Tibial nerve (tissue), 4 donors: ENCODE measurements at regions not wholly inside any gene's neighbourhood (a gene's known extent, or its start where the extent isn't known, plus 50 kb on each side); places are given as distances from the start of the nearest gene placed in this dataset.
"Not testable (repeated sequence)": the region's sequence is repeated elsewhere in the genome, so short reads cannot be mapped to it uniquely, and the experiment has no call there.

Experiments
- DNase-seq, 2 donors: peaks; one replicate each; pipeline ENCODE4 v3.0.0-alpha.2; 2019; ENCODE audit warnings: low spot score in 2 of 2
- H3K27ac ChIP-seq, 4 donors: fragments of 200-600 bp; sonication (generic) in 3 of 4; one replicate each; pipeline ENCODE4 v1.5.1; 2017 to 2019; ENCODE audit warnings: mild to moderate bottlenecking in 1 of 4
- H3K27me3 ChIP-seq, 2 donors: fragments of 200-600 bp; sonication (generic) in 1 of 2; one replicate each; pipeline versions ENCODE4 v1.5.1 to v1.6.0; 2017 to 2019
- H3K36me3 ChIP-seq, 3 donors: fragments of 200-600 bp; sonication (generic); one replicate each; pipeline ENCODE4 v1.5.1; 2018 to 2019
- H3K4me1 ChIP-seq, 4 donors: fragments of 200-600 bp; sonication (generic) in 3 of 4; one replicate each; pipeline ENCODE4 v1.5.1; 2017 to 2019
- H3K4me3 ChIP-seq, 4 donors: fragments of 200-600 bp; sonication (generic) in 3 of 4; one replicate each; pipeline ENCODE4 v1.5.1; 2017 to 2019; ENCODE audit warnings: mild to moderate bottlenecking in 1 of 4, moderate library complexity in 1 of 4
- H3K9me3 ChIP-seq, 4 donors: fragments of 200-600 bp; sonication (generic) in 3 of 4; one replicate each; pipeline ENCODE4 v1.5.1; 2017 to 2019
- CTCF ChIP-seq, 5 experiments: fragments of 200-600 bp in 3 of 5; fragments of 450-650 bp in 2 of 5; sonication (generic) in 3 of 5; IDR thresholded peaks; one replicate each; pipeline ENCODE4 v1.5.1; 2016 to 2019; ENCODE audit warnings: antibody characterized with exemption in 5 of 5, mild to moderate bottlenecking in 3 of 5, moderate library complexity in 2 of 5
- EP300 ChIP-seq, 2 donors: sonication (generic); formaldehyde crosslinking; IDR thresholded peaks; one replicate each; pipeline ENCODE4 v1.6.1; 2017; ENCODE audit warnings: antibody characterized with exemption in 2 of 2, mild to moderate bottlenecking in 1 of 2
- POLR2A ChIP-seq, 2 donors: fragments of 450-650 bp; IDR thresholded peaks; one replicate each; pipeline ENCODE4 v1.6.1; 2017; ENCODE audit warnings: antibody characterized with exemption in 2 of 2, mild to moderate bottlenecking in 2 of 2, moderate library complexity in 2 of 2
- WGBS, 2 donors: methylation state at CpG; one replicate each; pipeline ENCODE4 v1.1.5; 2018; 5-methylcytosine and 5-hydroxymethylcytosine counted together

- TF ChIP-seq POLR2A (IDR thresholded peaks at IDR 0.05) (no peak), CTCF (IDR thresholded peaks at IDR 0.05) (no peak), EP300 (IDR thresholded peaks at IDR 0.05) (no peak)
- H3K4me1 ChIP-seq = peaks cover 0 to 8% (median 0%) of the 10 kb centered on the region in 4 donors
- H3K4me3 ChIP-seq = no peak overlapping the region
- peaks cover 0 to 31% (median 7%) of the 10 kb centered on the region in 4 donors for H3K9me3 ChIP-seq
- H3K27me3 ChIP-seq = no peaks in the 10 kb centered on the region
- DNase-seq = no peak
- 50% methylated on average over 1 of the region's 1 CpG for WGBS, 2 donors
- no peaks in the 10 kb centered on the region for H3K36me3 ChIP-seq
- H3K27ac ChIP-seq = no peak overlapping the region
These were observed 258.6 kb downstream of the TLE1 start for GRCh38 chr9:81430727-81431126.

- Histone ChIP-seq H3K36me3 (no peaks in the 10 kb centered on the region), H3K4me3 (no peak overlapping the region), H3K27me3 (no peaks in the 10 kb centered on the region), H3K27ac (no peak overlapping the region), H3K9me3 (peaks cover 0 to 31% (median 7%) of the 10 kb centered on the region in 4 donors), H3K4me1 (peaks cover 0 to 8% (median 0%) of the 10 kb centered on the region in 4 donors)
- WGBS, 2 donors = 93 to 100% methylated on average over 1 of the region's 1 CpG
- no peak for DNase-seq
- no peak for TF ChIP-seq EP300 (IDR thresholded peaks at IDR 0.05)
- no peak for TF ChIP-seq POLR2A (IDR thresholded peaks at IDR 0.05)
- TF ChIP-seq CTCF (IDR thresholded peaks at IDR 0.05) = no peak
These were observed 261.5 kb downstream of the TLE1 start for GRCh38 chr9:81427870-81428269.

GRCh38 chr9:81424431-81424830 is 264.9 kb downstream of the TLE1 start:
- H3K27ac ChIP-seq = no peak overlapping the region
- DNase-seq = no peak
- no peaks in the 10 kb centered on the region for H3K4me1 ChIP-seq
- TF ChIP-seq EP300 (IDR thresholded peaks at IDR 0.05) = no peak
- TF ChIP-seq CTCF (IDR thresholded peaks at IDR 0.05) = no peak
- TF ChIP-seq POLR2A (IDR thresholded peaks at IDR 0.05) = no peak
- H3K27me3 ChIP-seq = no peaks in the 10 kb centered on the region
- H3K36me3 ChIP-seq = no peaks in the 10 kb centered on the region
- H3K9me3 ChIP-seq = peaks cover 0 to 40% (median 11%) of the 10 kb centered on the region in 4 donors
- 13 to 18% methylated on average over 1 of the region's 1 CpG for WGBS, 2 donors
- no peak overlapping the region for H3K4me3 ChIP-seq

- H3K27ac ChIP-seq = no peak overlapping the region
- TF ChIP-seq EP300 (IDR thresholded peaks at IDR 0.05) (no peak), POLR2A (IDR thresholded peaks at IDR 0.05) (no peak), CTCF (IDR thresholded peaks at IDR 0.05) (no peak)
- no peaks in the 10 kb centered on the region for H3K27me3 ChIP-seq
- no peaks in the 10 kb centered on the region for H3K4me1 ChIP-seq
- no peaks in the 10 kb centered on the region for H3K36me3 ChIP-seq
- no peak for DNase-seq
- H3K4me3 ChIP-seq = no peak overlapping the region
- peaks cover 0 to 35% (median 10%) of the 10 kb centered on the region in 4 donors for H3K9me3 ChIP-seq
These were observed 265.6 kb downstream of the TLE1 start for GRCh38 chr9:81423589-81424326.

GRCh38 chr9:81421090-81421489 is 268.3 kb downstream of the TLE1 start:
- 89 to 92% methylated on average over 3 of the region's 3 CpGs for WGBS, 2 donors
- DNase-seq, H3K27ac ChIP-seq, H3K36me3 ChIP-seq, H3K27me3 ChIP-seq, H3K4me3 ChIP-seq: not testable (repeated sequence)
- Histone ChIP-seq H3K9me3 (peaks cover 0 to 14% (median 4%) of the 10 kb centered on the region in 4 donors), H3K4me1 (peaks cover 0 to 10% (median 0%) of the 10 kb centered on the region in 4 donors)
